NCI-H345 treated with DMSO at 0.1 percent for 48 hours (cell line): ENCODE measurements at regions not wholly inside any gene's neighbourhood (a gene's known extent, or its start where the extent isn't known, plus 50 kb on each side); places are given as distances from the start of the nearest gene placed in this dataset.
A peak's percentile ranks its signal among the peaks of the same experiment; 100 is the strongest.

ENCODE experiments used
- DNase-seq: peaks from one replicate; lab custom pipeline; 2025; ENCODE audit not compliant: unreplicated experiment; lab: John Stamatoyannopoulos, UW

- DNase-seq = no peak
Measured at GRCh38 chr11:122240638-122241037, 124.6 kb upstream of the BLID start.

- DNase-seq = peak; percentile 19
Measured at GRCh38 chr11:122235615-122236014, 119.6 kb upstream of the BLID start.

GRCh38 chr11:122234780-122235179 is 118.8 kb upstream of the BLID start:
- DNase-seq = no peak

GRCh38 chr11:122234257-122234656 is 118.2 kb upstream of the BLID start:
- DNase-seq = no peak

GRCh38 chr11:122232985-122233384 is 117.0 kb upstream of the BLID start:
- DNase-seq = no peak

- DNase-seq = no peak
Measured at GRCh38 chr11:122230385-122230755, 114.4 kb upstream of the BLID start.

- no peak for DNase-seq
Measured at GRCh38 chr11:122229481-122230384, 113.7 kb upstream of the BLID start.

GRCh38 chr11:122229078-122229477 is 113.1 kb upstream of the BLID start:
- DNase-seq = no peak

GRCh38 chr11:122226810-122227379 is 110.9 kb upstream of the BLID start:
- DNase-seq = no peak

GRCh38 chr11:122224867-122225266 is 108.9 kb upstream of the BLID start:
- DNase-seq = no peak

GRCh38 chr11:122220321-122220720 is 104.3 kb upstream of the BLID start:
- no peak for DNase-seq

- no peak for DNase-seq
Measured at GRCh38 chr11:122219791-122220190, 103.8 kb upstream of the BLID start.

- DNase-seq = peak; percentile 10
Measured at GRCh38 chr11:122215244-122215992, 99.4 kb upstream of the BLID start.

GRCh38 chr11:122214567-122214966 is 98.6 kb upstream of the BLID start:
- DNase-seq = no peak

- no peak for DNase-seq
Measured at GRCh38 chr11:122214080-122214479, 98.1 kb upstream of the BLID start.

GRCh38 chr11:122213171-122213570 is 97.2 kb upstream of the BLID start:
- DNase-seq = no peak

- no peak for DNase-seq
Measured at GRCh38 chr11:122210367-122210997, 94.5 kb upstream of the BLID start.

- DNase-seq = no peak
Measured at GRCh38 chr11:122209619-122210366, 93.8 kb upstream of the BLID start.

GRCh38 chr11:122207921-122208764 is 92.1 kb upstream of the BLID start:
- no peak for DNase-seq

- no peak for DNase-seq
Measured at GRCh38 chr11:122207505-122207904, 91.5 kb upstream of the BLID start.
